ENCODE measurements at regions not wholly inside any gene's neighbourhood (a gene's known extent, or its start where the extent isn't known, plus 50 kb on each side); places are given as distances from the start of the nearest gene placed in this dataset.

DNA sequence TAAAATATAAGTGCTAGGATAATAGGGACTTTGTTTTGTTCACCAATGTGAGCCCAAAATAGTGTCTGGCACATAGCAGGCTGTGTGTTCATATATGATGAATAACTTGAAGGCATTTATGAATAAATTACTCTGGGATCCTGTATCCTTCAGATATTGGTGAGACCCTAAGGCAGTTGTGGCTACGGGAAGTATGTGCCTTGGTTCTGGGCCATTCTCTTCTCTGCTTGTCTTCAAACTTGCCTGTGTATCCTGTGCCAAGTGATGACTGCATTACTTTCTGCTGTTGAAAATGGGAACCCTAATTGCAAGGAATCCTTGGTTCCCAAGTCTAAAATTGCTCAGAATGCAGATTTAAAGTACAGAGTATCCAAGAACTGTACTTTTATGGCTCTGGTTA lies 67.6 kb upstream of the KTN1 start:
- DNase-seq (no peak), ATAC-seq (ENCODE audit: low FRiP score in 2 of 2) (no peak)
- Histone ChIP-seq H3K36me3 (no peaks in the 10 kb centered on the region), H3K4me3 (no peak overlapping the region), H3K27me3 (no peaks in the 10 kb centered on the region), H3K4me1 (no peaks in the 10 kb centered on the region), H3K9me3 (peaks cover 0 to 4% (median 0%) of the 10 kb centered on the region in 4 donors), H3K27ac (no peak overlapping the region)
- WGBS, 2 donors, result 87 to 100% methylated on average over 1 of the region's 1 CpG
- no peak for TF ChIP-seq POLR2A (IDR thresholded peaks at IDR 0.05)
- no peak for TF ChIP-seq EP300 (IDR thresholded peaks at IDR 0.05)
- no peak for TF ChIP-seq POLR2AphosphoS5 (IDR thresholded peaks at IDR 0.05)
- TF ChIP-seq, protein P1, sequence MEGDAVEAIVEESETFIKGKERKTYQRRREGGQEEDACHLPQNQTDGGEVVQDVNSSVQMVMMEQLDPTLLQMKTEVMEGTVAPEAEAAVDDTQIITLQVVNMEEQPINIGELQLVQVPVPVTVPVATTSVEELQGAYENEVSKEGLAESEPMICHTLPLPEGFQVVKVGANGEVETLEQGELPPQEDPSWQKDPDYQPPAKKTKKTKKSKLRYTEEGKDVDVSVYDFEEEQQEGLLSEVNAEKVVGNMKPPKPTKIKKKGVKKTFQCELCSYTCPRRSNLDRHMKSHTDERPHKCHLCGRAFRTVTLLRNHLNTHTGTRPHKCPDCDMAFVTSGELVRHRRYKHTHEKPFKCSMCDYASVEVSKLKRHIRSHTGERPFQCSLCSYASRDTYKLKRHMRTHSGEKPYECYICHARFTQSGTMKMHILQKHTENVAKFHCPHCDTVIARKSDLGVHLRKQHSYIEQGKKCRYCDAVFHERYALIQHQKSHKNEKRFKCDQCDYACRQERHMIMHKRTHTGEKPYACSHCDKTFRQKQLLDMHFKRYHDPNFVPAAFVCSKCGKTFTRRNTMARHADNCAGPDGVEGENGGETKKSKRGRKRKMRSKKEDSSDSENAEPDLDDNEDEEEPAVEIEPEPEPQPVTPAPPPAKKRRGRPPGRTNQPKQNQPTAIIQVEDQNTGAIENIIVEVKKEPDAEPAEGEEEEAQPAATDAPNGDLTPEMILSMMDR (IDR thresholded peaks at IDR 0.05), result no peak

DNA sequence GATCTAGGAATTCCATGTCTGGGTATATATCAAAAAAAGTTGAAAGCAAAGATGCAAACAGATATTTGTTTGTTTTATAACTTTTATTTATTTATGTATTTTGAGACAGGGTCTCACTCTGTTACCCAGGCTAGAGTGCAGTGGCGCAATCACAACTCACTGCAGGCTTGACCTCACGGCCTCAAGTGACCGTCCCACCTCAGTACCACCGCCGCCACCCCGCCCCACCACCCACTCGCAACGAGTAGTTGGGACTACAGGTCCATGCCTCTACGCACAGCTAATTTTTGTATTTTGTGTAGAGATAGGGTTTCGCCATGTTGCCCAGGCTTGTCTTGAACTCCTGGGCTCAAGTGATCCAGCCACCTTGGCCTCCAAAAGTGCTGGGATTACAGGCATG lies 66.5 kb upstream of the KTN1 start:
- Histone ChIP-seq H3K4me3 (no peak overlapping the region), H3K9me3 (peaks cover 0 to 4% (median 0%) of the 10 kb centered on the region in 4 donors), H3K4me1 (no peaks in the 10 kb centered on the region), H3K27me3 (no peaks in the 10 kb centered on the region), H3K36me3 (no peaks in the 10 kb centered on the region), H3K27ac (no peak overlapping the region)
- WGBS, 2 donors, result 88 to 97% methylated on average over 10 of the region's 10 CpGs
- TF ChIP-seq POLR2A (IDR thresholded peaks at IDR 0.05), result no peak
- TF ChIP-seq, protein P1 (IDR thresholded peaks at IDR 0.05), result no peak
- TF ChIP-seq POLR2AphosphoS5 (IDR thresholded peaks at IDR 0.05), result no peak
- no peak for TF ChIP-seq EP300 (IDR thresholded peaks at IDR 0.05)
- DNase-seq (peak in 1 of 2 donors; percentile 34), ATAC-seq (ENCODE audit: low FRiP score in 2 of 2) (no peak)

DNA sequence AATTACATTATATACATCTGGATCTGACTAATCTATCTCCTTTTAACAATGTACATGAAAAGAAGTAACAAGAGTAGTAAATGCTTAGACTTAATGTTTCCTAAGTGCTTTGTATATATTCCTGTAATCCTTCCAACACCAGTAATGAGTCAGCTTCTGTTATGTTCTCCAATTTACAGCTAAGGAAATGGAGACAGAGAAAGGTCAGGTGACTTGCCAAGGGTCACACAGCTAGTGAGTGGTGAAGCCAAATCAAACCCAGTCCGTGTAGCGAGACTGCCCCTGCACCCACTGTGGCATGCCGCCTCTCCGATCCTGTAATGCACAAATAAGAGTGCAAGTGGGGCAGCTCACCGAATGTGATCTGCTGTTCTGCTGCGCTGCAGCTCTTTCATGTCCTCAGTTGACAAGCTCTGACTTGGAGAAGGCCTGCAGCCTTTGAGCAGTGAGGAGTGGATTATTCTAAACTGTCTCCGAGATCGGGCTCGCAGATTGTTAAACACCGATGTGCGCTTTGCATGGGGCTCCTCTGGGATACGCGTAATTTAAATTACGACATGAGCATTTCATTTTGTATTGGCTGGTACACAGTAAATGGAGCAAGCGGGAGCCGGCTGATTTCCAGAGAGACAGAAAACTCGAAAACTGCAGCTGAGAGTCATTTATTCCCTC lies 65.1 kb upstream of the KTN1 start:
- ATAC-seq (ENCODE audit: low FRiP score in 2 of 2) (no peak), DNase-seq (no peak)
- no peaks in the 10 kb centered on the region for H3K36me3 ChIP-seq
- no peaks in the 10 kb centered on the region for H3K27me3 ChIP-seq
- 89% methylated on average over 17 of the region's 17 CpGs for WGBS, 2 donors
- peaks cover 0 to 4% (median 0%) of the 10 kb centered on the region in 4 donors for H3K9me3 ChIP-seq
- no peak overlapping the region for H3K27ac ChIP-seq
- no peak overlapping the region for H3K4me3 ChIP-seq
- TF ChIP-seq, protein P1 (IDR thresholded peaks at IDR 0.05), result no peak
- TF ChIP-seq POLR2AphosphoS5 (IDR thresholded peaks at IDR 0.05), result no peak
- no peak for TF ChIP-seq EP300 (IDR thresholded peaks at IDR 0.05)
- TF ChIP-seq POLR2A (IDR thresholded peaks at IDR 0.05), result no peak
- no peaks in the 10 kb centered on the region for H3K4me1 ChIP-seq

DNA sequence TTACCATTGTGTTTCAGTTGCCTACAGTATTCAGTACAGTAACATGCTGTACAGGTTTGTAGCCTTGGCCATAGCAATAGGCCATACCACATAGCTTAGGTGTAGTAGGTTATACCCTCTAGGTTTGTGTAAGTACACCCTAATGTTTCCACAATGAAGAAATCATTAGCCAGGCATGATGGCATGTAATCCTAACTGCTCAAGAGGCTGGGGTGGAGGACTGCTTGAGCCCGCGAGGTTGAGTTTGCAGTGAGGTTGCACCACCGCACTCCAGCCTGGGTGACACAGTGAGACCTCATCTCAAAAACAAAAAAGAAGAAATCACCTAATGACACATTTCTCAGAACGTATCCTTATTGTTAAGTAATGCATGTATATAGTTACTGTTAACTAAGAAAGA lies 63.2 kb upstream of the KTN1 start:
- H3K4me1 ChIP-seq, result no peaks in the 10 kb centered on the region
- no peaks in the 10 kb centered on the region for H3K27me3 ChIP-seq
- H3K9me3 ChIP-seq, result peaks cover 0 to 2% (median 0%) of the 10 kb centered on the region in 4 donors
- no peak overlapping the region for H3K4me3 ChIP-seq
- H3K36me3 ChIP-seq, result no peaks in the 10 kb centered on the region
- H3K27ac ChIP-seq, result no peak overlapping the region
- DNase-seq, result no peak
- no peak for ATAC-seq (ENCODE audit: low FRiP score in 2 of 2)
- TF ChIP-seq POLR2AphosphoS5 (IDR thresholded peaks at IDR 0.05) (no peak), POLR2A (IDR thresholded peaks at IDR 0.05) (no peak), EP300 (IDR thresholded peaks at IDR 0.05) (no peak)
- TF ChIP-seq, protein P1 (IDR thresholded peaks at IDR 0.05), result no peak
- 71 to 84% methylated on average over 4 of the region's 4 CpGs for WGBS, 2 donors

DNA sequence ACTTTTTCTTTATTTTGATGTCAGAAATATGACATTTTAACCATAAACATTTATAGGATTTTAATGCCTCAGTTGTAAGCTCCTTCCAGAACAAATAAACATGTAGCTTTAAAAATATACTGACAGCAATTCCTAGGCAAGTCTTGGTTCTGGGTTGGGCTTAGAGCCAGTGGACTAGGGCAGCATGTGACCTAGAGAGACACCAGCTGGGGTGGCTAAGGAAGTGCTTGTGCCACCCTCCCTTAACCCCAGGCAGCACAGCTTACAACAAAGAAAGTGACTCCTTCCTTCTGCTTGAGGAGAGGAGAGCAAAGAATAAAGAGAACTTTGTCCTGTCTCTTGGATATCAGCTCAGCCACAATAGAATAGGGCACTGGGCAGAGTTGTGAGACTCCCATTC lies 61.6 kb upstream of the KTN1 start:
- no peak overlapping the region for H3K27ac ChIP-seq
- TF ChIP-seq EP300 (IDR thresholded peaks at IDR 0.05) (no peak), POLR2AphosphoS5 (IDR thresholded peaks at IDR 0.05) (no peak), POLR2A (IDR thresholded peaks at IDR 0.05) (no peak)
- TF ChIP-seq, protein P1 (IDR thresholded peaks at IDR 0.05), result no peak

More for the DNA sequence above, 61.6 kb upstream of the KTN1 start:
- H3K4me1 ChIP-seq, result no peaks in the 10 kb centered on the region
- no peak for ATAC-seq (ENCODE audit: low FRiP score in 2 of 2)
- H3K27me3 ChIP-seq, result no peaks in the 10 kb centered on the region
- H3K4me3 ChIP-seq, result no peak overlapping the region
- H3K9me3 ChIP-seq, result peaks cover 0 to 5% (median 0%) of the 10 kb centered on the region in 4 donors
- DNase-seq, result no peak
- H3K36me3 ChIP-seq, result no peaks in the 10 kb centered on the region

Measured in upper lobe of left lung (tissue), 6 donors.